Neural crest cell (in vitro differentiated cells): ENCODE measurements at regions not wholly inside any gene's neighbourhood (a gene's known extent, or its start where the extent isn't known, plus 50 kb on each side); places are given as distances from the start of the nearest gene placed in this dataset.

Source experiments
- DNase-seq: peaks from one replicate; pipeline ENCODE4 v3.0.0; 2021; ENCODE audit warnings: low read depth, mixed read lengths, low spot score
- H3K27ac Mint-ChIP-seq: one replicate; pipeline ENCODE4 v1.8.0; 2021; ENCODE audit warnings: mild to moderate bottlenecking, mixed read lengths; ENCODE audit not compliant: unreplicated experiment
- H3K27me3 Mint-ChIP-seq: 2 replicates; pipeline ENCODE4 v1.8.0; 2021; ENCODE audit warnings: low read depth, mild to moderate bottlenecking, mixed read lengths
- H3K36me3 Mint-ChIP-seq: 2 replicates; pipeline ENCODE4 v1.8.0; 2021; ENCODE audit warnings: low read depth, mild to moderate bottlenecking, mixed read lengths
- H3K4me1 Mint-ChIP-seq: 2 replicates; pipeline ENCODE4 v1.8.0; 2021; ENCODE audit warnings: mixed read lengths
- H3K4me3 Mint-ChIP-seq: one replicate; pipeline ENCODE4 v1.8.0; 2021; ENCODE audit warnings: mild to moderate bottlenecking, mixed read lengths
- H3K9me3 Mint-ChIP-seq: 2 replicates; pipeline ENCODE4 v1.8.0; 2021; ENCODE audit warnings: mixed read lengths
- TF ChIP-seq, protein P1 (sequence below): fragments of 200-600 bp; sonication (generic); conservative IDR thresholded peaks from 2 replicates; pipeline ENCODE4 v1.5.0; 2021; ENCODE audit warnings: antibody characterized with exemption, mild to moderate bottlenecking

DNA sequence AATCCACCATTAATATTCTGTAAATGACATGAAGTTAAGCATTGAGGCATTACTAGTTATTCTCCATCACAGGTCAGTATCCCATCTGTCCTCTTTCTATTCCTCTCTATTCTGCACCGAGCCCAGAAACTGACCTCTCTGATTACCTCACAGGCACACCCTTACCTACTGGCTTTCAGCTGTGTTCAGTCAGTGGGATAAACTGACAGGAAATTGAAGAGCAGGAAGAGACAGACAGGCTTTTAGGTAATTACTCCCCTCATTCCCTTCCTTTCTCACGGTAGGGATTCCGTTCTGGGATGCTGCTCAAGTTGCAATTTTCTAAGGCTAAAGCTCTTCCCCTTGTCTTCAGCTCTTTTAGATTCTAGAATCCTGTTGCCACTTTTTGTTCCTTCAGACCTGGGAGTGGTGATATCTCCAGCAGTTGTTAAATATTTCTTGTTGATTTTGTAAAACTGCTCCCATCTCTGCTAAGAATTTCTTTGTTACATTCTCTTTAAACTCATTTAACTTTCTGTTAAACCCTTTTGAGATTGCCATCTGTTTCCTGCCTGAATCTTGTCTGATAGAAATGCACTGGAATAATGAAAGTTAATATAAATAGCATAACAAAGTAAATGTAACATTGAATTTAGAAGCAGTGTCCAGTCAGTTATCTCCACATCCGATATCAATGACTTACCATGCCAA is 1063.4 kb downstream of the PLA2G4A start:
- Mint-ChIP-seq H3K4me1 (peaks cover 8% of the 10 kb centered on the region), H3K27ac (no peak overlapping the region), H3K36me3 (no peaks in the 10 kb centered on the region), H3K4me3 (no peak overlapping the region), H3K27me3 (no peaks in the 10 kb centered on the region), H3K9me3 (peaks cover 3% of the 10 kb centered on the region)
- DNase-seq, result no peak
- TF ChIP-seq, protein P1, sequence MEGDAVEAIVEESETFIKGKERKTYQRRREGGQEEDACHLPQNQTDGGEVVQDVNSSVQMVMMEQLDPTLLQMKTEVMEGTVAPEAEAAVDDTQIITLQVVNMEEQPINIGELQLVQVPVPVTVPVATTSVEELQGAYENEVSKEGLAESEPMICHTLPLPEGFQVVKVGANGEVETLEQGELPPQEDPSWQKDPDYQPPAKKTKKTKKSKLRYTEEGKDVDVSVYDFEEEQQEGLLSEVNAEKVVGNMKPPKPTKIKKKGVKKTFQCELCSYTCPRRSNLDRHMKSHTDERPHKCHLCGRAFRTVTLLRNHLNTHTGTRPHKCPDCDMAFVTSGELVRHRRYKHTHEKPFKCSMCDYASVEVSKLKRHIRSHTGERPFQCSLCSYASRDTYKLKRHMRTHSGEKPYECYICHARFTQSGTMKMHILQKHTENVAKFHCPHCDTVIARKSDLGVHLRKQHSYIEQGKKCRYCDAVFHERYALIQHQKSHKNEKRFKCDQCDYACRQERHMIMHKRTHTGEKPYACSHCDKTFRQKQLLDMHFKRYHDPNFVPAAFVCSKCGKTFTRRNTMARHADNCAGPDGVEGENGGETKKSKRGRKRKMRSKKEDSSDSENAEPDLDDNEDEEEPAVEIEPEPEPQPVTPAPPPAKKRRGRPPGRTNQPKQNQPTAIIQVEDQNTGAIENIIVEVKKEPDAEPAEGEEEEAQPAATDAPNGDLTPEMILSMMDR, result no peak

DNA sequence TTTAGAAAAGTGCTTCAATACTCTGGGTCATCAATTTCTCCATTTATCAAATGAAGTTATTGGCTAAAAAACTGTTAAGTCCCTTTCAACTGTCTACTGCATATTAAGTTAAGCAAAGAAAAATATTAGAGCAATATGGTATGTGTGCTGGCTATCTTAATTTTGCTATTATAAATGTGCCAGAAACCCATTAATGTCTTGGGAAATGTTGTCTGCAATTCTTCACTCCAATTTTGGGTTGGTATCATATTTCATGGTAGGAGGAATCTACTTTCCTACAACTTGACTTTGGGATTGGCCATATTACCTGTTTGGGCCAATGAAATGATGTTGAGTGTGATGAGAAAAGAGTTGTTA is 1063.9 kb downstream of the PLA2G4A start:
- Mint-ChIP-seq H3K27ac (no peak overlapping the region), H3K9me3 (peaks cover 3% of the 10 kb centered on the region), H3K4me3 (no peak overlapping the region), H3K36me3 (no peaks in the 10 kb centered on the region), H3K27me3 (no peaks in the 10 kb centered on the region), H3K4me1 (peaks cover 10% of the 10 kb centered on the region)
- DNase-seq, result no peak
- TF ChIP-seq, protein P1, result no peak

DNA sequence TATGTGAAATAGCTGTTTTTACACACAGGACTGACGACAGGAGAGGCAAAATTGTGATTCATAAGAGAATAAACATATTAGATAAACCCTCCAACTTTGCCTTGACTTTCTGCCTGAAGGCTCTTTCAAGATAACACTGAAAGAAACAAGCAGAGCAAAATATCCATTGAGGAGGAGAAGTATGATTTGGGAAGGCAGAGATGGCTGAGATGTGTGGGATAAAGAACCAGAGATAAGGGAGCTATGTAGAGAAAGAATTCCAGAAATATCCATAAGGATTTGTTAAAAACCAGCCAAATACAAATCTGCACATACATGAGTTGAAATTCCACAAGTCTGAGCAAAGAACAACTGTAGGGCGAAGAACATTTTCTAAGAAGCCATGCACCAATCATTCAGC is 1064.7 kb downstream of the PLA2G4A start:
- no peak overlapping the region for H3K4me3 Mint-ChIP-seq
- TF ChIP-seq, protein P1, result no peak
- no peak for DNase-seq
- no peak overlapping the region for H3K27ac Mint-ChIP-seq
- H3K9me3 Mint-ChIP-seq, result peaks cover 3% of the 10 kb centered on the region
- H3K4me1 Mint-ChIP-seq, result peaks cover 10% of the 10 kb centered on the region
- H3K36me3 Mint-ChIP-seq, result no peaks in the 10 kb centered on the region
- H3K27me3 Mint-ChIP-seq, result no peaks in the 10 kb centered on the region

DNA sequence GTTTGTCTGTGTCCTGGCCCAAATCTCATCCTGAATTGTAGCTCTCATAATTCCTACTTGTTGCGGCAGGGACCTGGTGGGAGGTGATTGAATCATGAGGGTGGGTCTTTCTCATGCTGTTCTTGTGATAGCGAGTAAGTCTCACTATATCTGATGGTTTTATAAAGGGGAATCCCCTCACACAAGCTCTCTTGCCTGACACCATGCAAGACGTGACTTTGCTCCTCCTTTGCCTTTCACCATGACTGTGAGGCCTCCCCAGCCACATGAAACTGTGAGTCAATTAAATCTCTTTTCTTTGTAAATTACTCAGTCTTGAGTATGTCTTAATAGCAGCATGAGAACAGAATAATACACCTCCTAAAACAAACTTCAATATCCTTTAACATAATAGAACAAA is 1065.6 kb downstream of the PLA2G4A start:
- Mint-ChIP-seq H3K36me3 (no peaks in the 10 kb centered on the region), H3K4me1 (peaks cover 10% of the 10 kb centered on the region), H3K27ac (no peak overlapping the region), H3K4me3 (no peak overlapping the region), H3K9me3 (no peaks in the 10 kb centered on the region), H3K27me3 (no peaks in the 10 kb centered on the region)
- TF ChIP-seq, protein P1, result no peak
- no peak for DNase-seq

DNA sequence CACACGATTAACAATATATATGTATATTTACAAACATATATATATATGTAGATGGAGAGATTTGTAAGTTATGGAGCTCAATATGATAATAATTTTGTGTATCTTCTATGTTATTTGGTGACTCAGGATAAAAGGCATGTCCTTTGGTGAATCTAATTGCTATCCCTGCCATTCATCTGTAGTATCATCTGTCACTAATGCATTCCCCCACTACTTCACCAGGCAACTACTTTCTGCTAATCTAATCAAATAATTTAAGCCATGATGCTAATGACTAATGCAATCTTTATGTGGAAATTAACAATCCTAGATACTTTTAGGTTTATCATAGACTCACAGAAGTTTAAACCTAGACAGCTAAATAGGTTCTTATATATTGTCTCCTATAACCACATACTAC is 1074.5 kb downstream of the PLA2G4A start:
- H3K36me3 Mint-ChIP-seq, result no peaks in the 10 kb centered on the region
- no peak overlapping the region for H3K27ac Mint-ChIP-seq
- no peaks in the 10 kb centered on the region for H3K9me3 Mint-ChIP-seq
- no peak for DNase-seq
- H3K27me3 Mint-ChIP-seq, result no peaks in the 10 kb centered on the region
- TF ChIP-seq, protein P1, result no peak
- no peaks in the 10 kb centered on the region for H3K4me1 Mint-ChIP-seq
- H3K4me3 Mint-ChIP-seq, result no peak overlapping the region
